ENCODE measurements at regions not wholly inside any gene's neighbourhood (a gene's known extent, or its start where the extent isn't known, plus 50 kb on each side); places are given as distances from the start of the nearest gene placed in this dataset.

DNA sequence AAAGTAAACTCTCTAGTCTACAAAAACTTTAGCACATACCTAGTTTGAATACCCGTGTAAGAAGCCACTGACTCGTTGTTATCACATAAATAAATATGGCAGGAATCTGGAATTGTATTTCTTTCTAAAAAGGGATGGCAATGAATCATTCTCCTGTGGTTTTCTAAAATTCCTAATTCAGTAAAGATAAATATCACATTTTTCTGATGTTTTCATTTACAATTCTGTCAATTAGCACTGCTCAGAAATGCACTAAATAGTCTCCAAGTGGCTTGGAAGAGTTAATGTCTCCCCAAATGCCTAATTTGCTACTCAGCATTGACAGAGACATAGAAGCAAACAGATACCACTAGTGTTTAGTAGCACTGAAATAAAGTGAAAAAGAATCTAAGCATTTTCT, 547.7 kb upstream of the SLITRK1 start:
- TF ChIP-seq, protein P1, sequence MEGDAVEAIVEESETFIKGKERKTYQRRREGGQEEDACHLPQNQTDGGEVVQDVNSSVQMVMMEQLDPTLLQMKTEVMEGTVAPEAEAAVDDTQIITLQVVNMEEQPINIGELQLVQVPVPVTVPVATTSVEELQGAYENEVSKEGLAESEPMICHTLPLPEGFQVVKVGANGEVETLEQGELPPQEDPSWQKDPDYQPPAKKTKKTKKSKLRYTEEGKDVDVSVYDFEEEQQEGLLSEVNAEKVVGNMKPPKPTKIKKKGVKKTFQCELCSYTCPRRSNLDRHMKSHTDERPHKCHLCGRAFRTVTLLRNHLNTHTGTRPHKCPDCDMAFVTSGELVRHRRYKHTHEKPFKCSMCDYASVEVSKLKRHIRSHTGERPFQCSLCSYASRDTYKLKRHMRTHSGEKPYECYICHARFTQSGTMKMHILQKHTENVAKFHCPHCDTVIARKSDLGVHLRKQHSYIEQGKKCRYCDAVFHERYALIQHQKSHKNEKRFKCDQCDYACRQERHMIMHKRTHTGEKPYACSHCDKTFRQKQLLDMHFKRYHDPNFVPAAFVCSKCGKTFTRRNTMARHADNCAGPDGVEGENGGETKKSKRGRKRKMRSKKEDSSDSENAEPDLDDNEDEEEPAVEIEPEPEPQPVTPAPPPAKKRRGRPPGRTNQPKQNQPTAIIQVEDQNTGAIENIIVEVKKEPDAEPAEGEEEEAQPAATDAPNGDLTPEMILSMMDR (IDR thresholded peaks at IDR 0.05; ENCODE audit: low read length): no peak
- no peak for TF ChIP-seq EZH2 (IDR thresholded peaks at IDR 0.05; ENCODE audit: borderline replicate concordance, low read length)
